CD14-positive monocyte (primary cell): ENCODE measurements at regions not wholly inside any gene's neighbourhood (a gene's known extent, or its start where the extent isn't known, plus 50 kb on each side); places are given as distances from the start of the nearest gene placed in this dataset.

ENCODE experiments used
- DNase-seq, 3 donors: peaks; one replicate each; pipeline ENCODE4 v3.0.0-alpha.2; 2011 to 2022
- H2AFZ ChIP-seq: 2 replicates; pipeline ENCODE4 v1.6.0; 2012; ENCODE audit warnings: mild to moderate bottlenecking, low read depth, low read length, inconsistent platforms; ENCODE audit not compliant: insufficient read depth, poor library complexity, severe bottlenecking
- H3K27ac ChIP-seq, 2 donors: 1 replicate in 1 of 2; 2 replicates in 1 of 2; pipeline ENCODE4 v1.5.1; 2012 to 2013; ENCODE audit warnings: low read length in 2 of 2, control low read depth in 1 of 2, inconsistent platforms in 1 of 2, low read depth in 1 of 2, mild to moderate bottlenecking in 1 of 2
- H3K27me3 ChIP-seq, 2 donors: one replicate each; pipeline versions ENCODE4 v1.6.0 to v1.6.1; 2011 to 2013; ENCODE audit warnings: low read length in 2 of 2; ENCODE audit not compliant: control insufficient read depth in 2 of 2, insufficient read depth in 2 of 2
- H3K36me3 ChIP-seq, 2 donors: replicated peaks in 1 of 2; 1 replicate in 1 of 2; 2 replicates in 1 of 2; pipeline versions ENCODE4 v1.5.1 to v1.6.1; 2012 to 2013; ENCODE audit warnings: low read length in 2 of 2, control low read depth in 1 of 2, inconsistent platforms in 1 of 2, mild to moderate bottlenecking in 1 of 2; ENCODE audit not compliant: insufficient read depth in 2 of 2, control insufficient read depth in 1 of 2
- H3K4me1 ChIP-seq, 2 donors: 1 replicate in 1 of 2; 2 replicates in 1 of 2; pipeline versions ENCODE4 v1.5.1 to v1.6.1; 2012 to 2013; ENCODE audit warnings: low read length in 2 of 2, control low read depth in 1 of 2, inconsistent platforms in 1 of 2, mild to moderate bottlenecking in 1 of 2, moderate library complexity in 1 of 2; ENCODE audit not compliant: insufficient read depth in 2 of 2, control insufficient read depth in 1 of 2
- H3K4me2 ChIP-seq: replicated peaks from 2 replicates; pipeline ENCODE3; 2012; ENCODE audit warnings: low read length, moderate library complexity, mild to moderate bottlenecking; ENCODE audit not compliant: poor library complexity, severe bottlenecking; ENCODE audit errors: extremely low read depth
- H3K4me3 ChIP-seq, 3 experiments: fragments of 200-600 bp in 1 of 3; sonication (generic) in 1 of 3; replicated peaks in 1 of 3; 1 replicate in 2 of 3; 2 replicates in 1 of 3; pipeline ENCODE4 v1.5.1; 2011 to 2013; ENCODE audit warnings: low read length in 3 of 3, mild to moderate bottlenecking in 3 of 3, control low read depth in 2 of 3, low read depth in 2 of 3, inconsistent platforms in 1 of 3, moderate library complexity in 1 of 3
- H3K79me2 ChIP-seq: 2 replicates; pipeline ENCODE4 v1.6.0; 2012; ENCODE audit warnings: mild to moderate bottlenecking, control low read depth, inconsistent platforms, low read length, moderate library complexity; ENCODE audit not compliant: insufficient read depth
- H3K9ac ChIP-seq: 2 replicates; pipeline ENCODE4 v1.6.0; 2017; ENCODE audit warnings: low read length, mild to moderate bottlenecking; ENCODE audit not compliant: insufficient read depth, poor library complexity, severe bottlenecking
- H3K9me3 ChIP-seq, 2 donors: replicated peaks in 1 of 2; 1 replicate in 1 of 2; 2 replicates in 1 of 2; pipeline versions ENCODE4 v1.5.1 to v1.6.1; 2012 to 2013; ENCODE audit warnings: low read length in 2 of 2, control low read depth in 1 of 2; ENCODE audit not compliant: control insufficient read depth in 1 of 2, insufficient read depth in 1 of 2
- H4K20me1 ChIP-seq: 2 replicates; pipeline ENCODE4 v1.6.0; 2012; ENCODE audit warnings: mild to moderate bottlenecking, low read length, control low read depth, moderate library complexity; ENCODE audit not compliant: insufficient read depth
- H3K27ac Mint-ChIP-seq, 7 donors: one replicate each; pipeline ENCODE4 v1.8.0; 2020; ENCODE audit warnings: mild to moderate bottlenecking in 7 of 7, mixed read lengths in 7 of 7, moderate library complexity in 6 of 7, inconsistent platforms in 2 of 7
- H3K27me3 Mint-ChIP-seq, 3 donors: one replicate each; pipeline ENCODE4 v1.8.0; 2021 to 2022; ENCODE audit warnings: low read depth in 3 of 3, mild to moderate bottlenecking in 3 of 3, mixed read lengths in 3 of 3, moderate library complexity in 3 of 3, inconsistent platforms in 1 of 3
- H3K36me3 Mint-ChIP-seq, 2 donors: one replicate each; pipeline ENCODE4 v1.8.0; 2020; ENCODE audit warnings: mixed read lengths in 2 of 2, inconsistent platforms in 1 of 2, mild to moderate bottlenecking in 1 of 2
- H3K4me1 Mint-ChIP-seq: one replicate; pipeline ENCODE4 v1.8.0; 2020; ENCODE audit warnings: mild to moderate bottlenecking, mixed read lengths
- H3K4me3 Mint-ChIP-seq, 2 donors: one replicate each; pipeline ENCODE4 v1.8.0; 2020; ENCODE audit warnings: mild to moderate bottlenecking in 2 of 2, mixed read lengths in 2 of 2, moderate library complexity in 1 of 2
- H3K9me3 Mint-ChIP-seq, 7 donors: one replicate each; pipeline ENCODE4 v1.8.0; 2020 to 2022; ENCODE audit warnings: mixed read lengths in 7 of 7, mild to moderate bottlenecking in 6 of 7, moderate library complexity in 6 of 7, inconsistent platforms in 2 of 7
- WGBS: methylation state at CpG from one replicate; pipeline ENCODE4 v1.1.5; 2013; ENCODE audit warnings: missing lambda C conversion rate; ENCODE audit not compliant: insufficient coverage; 5-methylcytosine and 5-hydroxymethylcytosine counted together
- intact Hi-C, 2 donors: fragments of 100-400 bp; cut with micrococcal nuclease; formaldehyde crosslinking; loops; one replicate each; pipeline versions ENCODE4 v1.15.0 to v1.15.1; 2023
- TF ChIP-seq, protein P1 (sequence below): fragments of 200-600 bp; IDR thresholded peaks from one replicate; pipeline ENCODE4 v1.8.0; 2022; ENCODE audit warnings: antibody characterized with exemption, mild to moderate bottlenecking

DNA sequence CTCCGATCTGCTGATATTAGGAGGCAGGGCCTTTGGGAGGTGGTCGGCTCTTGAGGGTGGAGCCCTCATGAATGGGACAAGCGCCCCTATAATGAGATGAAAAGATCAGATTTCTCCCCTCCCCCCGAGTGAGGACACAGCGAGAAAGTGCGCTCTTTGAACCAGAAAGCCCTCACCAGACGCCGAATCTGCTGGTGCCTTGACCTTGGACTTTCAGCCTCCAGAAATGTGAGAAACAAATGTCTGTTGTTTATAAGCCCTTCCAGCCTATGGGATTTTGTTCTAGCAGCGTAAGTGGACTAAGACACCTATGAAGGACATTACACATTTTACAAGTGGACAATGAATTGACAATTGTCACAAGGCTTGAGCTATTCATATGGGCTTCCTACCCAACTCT lies 80.2 kb downstream of the RIPK4 start:
- no peak overlapping the region for H3K27ac Mint-ChIP-seq
- intact Hi-C loops: no loop called here
- Histone ChIP-seq H3K36me3 (no peaks in the 10 kb centered on the region), H3K9me3 (no peaks in the 10 kb centered on the region), H2AFZ (no peak overlapping the region), H3K9ac (no peak overlapping the region), H4K20me1 (no peaks in the 10 kb centered on the region), H3K79me2 (no peaks in the 10 kb centered on the region), H3K4me3 (no peak overlapping the region), H3K27me3 (no peaks in the 10 kb centered on the region), H3K4me2 (no peak overlapping the region), H3K4me1 (no peaks in the 10 kb centered on the region), H3K27ac (no peak overlapping the region)
- no peaks in the 10 kb centered on the region for H3K36me3 Mint-ChIP-seq
- H3K9me3 Mint-ChIP-seq: peaks cover 0 to 3% (median 0%) of the 10 kb centered on the region in 7 donors
- TF ChIP-seq, protein P1, sequence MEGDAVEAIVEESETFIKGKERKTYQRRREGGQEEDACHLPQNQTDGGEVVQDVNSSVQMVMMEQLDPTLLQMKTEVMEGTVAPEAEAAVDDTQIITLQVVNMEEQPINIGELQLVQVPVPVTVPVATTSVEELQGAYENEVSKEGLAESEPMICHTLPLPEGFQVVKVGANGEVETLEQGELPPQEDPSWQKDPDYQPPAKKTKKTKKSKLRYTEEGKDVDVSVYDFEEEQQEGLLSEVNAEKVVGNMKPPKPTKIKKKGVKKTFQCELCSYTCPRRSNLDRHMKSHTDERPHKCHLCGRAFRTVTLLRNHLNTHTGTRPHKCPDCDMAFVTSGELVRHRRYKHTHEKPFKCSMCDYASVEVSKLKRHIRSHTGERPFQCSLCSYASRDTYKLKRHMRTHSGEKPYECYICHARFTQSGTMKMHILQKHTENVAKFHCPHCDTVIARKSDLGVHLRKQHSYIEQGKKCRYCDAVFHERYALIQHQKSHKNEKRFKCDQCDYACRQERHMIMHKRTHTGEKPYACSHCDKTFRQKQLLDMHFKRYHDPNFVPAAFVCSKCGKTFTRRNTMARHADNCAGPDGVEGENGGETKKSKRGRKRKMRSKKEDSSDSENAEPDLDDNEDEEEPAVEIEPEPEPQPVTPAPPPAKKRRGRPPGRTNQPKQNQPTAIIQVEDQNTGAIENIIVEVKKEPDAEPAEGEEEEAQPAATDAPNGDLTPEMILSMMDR: no peak
- no peak overlapping the region for H3K4me3 Mint-ChIP-seq
- DNase-seq: no peak
- H3K27me3 Mint-ChIP-seq: peaks cover 4 to 19% (median 11%) of the 10 kb centered on the region in 3 donors
- WGBS: 98% methylated on average over 5 of the region's 9 CpGs
- H3K4me1 Mint-ChIP-seq: peaks cover 4% of the 10 kb centered on the region

DNA sequence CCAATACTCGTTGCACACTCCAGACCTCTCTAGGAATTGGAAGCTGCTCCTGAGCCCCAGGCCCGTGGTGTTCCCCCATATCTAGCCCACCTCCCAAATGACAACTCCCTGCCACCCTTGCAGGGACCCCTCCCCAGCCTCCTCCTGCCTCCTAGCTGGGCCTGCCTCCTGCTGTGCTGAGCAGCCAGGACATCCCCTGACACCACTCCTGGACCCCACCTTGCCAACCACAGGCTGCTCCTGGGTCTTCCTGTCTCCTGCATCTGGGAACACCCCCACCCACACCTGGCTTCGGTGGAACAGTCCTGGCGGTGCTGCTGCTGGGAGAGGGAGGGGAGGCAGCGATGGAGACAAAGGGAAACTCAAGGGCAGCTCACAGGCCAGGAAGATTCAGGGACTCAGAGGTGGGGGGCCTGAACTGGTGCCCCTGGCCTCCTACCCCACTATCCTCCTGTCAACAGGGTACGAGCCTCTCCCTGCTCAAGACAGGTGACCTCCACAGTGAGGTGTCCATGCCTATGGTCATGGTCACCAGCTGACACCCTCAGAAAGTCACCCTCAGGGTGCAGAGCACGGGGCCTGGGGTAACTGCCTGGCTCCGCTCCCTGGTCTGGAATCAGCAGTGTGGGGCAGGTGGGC lies 81.2 kb downstream of the RIPK4 start:
- Mint-ChIP-seq H3K27ac (no peak overlapping the region), H3K9me3 (peaks cover 0 to 3% (median 0%) of the 10 kb centered on the region in 7 donors), H3K4me3 (no peak overlapping the region), H3K4me1 (peaks cover 5% of the 10 kb centered on the region), H3K36me3 (no peaks in the 10 kb centered on the region), H3K27me3 (peaks cover 1 to 11% (median 5%) of the 10 kb centered on the region in 3 donors)
- Histone ChIP-seq H3K9ac (no peak overlapping the region), H3K27ac (no peak overlapping the region), H3K9me3 (no peaks in the 10 kb centered on the region), H2AFZ (no peak overlapping the region), H3K4me1 (peaks cover 3 to 6% of the 10 kb centered on the region in 2 donors), H3K4me2 (no peak overlapping the region), H4K20me1 (no peaks in the 10 kb centered on the region), H3K4me3 (no peak overlapping the region), H3K79me2 (no peaks in the 10 kb centered on the region), H3K27me3 (no peaks in the 10 kb centered on the region), H3K36me3 (no peaks in the 10 kb centered on the region)
- TF ChIP-seq, protein P1: no peak
- intact Hi-C loops: no loop called here
- 95% methylated on average over 5 of the region's 8 CpGs for WGBS
- no peak for DNase-seq
